ENCODE measurements at regions not wholly inside any gene's neighbourhood (a gene's known extent, or its start where the extent isn't known, plus 50 kb on each side); places are given as distances from the start of the nearest gene placed in this dataset.

- Histone ChIP-seq H3K4me1 (no peaks in the 10 kb centered on the region), H3K27me3 (peaks cover 0 to 3% (median 0%) of the 10 kb centered on the region in 3 donors), H3K36me3 (no peaks in the 10 kb centered on the region), H3K4me3 (no peak overlapping the region), H3K9me3 (no peaks in the 10 kb centered on the region), H3K27ac (no peak overlapping the region)
- DNase-seq (no peak), ATAC-seq (no peak)
- intact Hi-C loops (cut with DNase I; ENCODE audit: low total_unique reads), result no loop called here
- TF ChIP-seq POLR2A (IDR thresholded peaks at IDR 0.05), result no peak
- TF ChIP-seq, protein P1, sequence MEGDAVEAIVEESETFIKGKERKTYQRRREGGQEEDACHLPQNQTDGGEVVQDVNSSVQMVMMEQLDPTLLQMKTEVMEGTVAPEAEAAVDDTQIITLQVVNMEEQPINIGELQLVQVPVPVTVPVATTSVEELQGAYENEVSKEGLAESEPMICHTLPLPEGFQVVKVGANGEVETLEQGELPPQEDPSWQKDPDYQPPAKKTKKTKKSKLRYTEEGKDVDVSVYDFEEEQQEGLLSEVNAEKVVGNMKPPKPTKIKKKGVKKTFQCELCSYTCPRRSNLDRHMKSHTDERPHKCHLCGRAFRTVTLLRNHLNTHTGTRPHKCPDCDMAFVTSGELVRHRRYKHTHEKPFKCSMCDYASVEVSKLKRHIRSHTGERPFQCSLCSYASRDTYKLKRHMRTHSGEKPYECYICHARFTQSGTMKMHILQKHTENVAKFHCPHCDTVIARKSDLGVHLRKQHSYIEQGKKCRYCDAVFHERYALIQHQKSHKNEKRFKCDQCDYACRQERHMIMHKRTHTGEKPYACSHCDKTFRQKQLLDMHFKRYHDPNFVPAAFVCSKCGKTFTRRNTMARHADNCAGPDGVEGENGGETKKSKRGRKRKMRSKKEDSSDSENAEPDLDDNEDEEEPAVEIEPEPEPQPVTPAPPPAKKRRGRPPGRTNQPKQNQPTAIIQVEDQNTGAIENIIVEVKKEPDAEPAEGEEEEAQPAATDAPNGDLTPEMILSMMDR (IDR thresholded peaks at IDR 0.05 in 4 of 5, conservative IDR thresholded peaks at IDR 0.05 in 1 of 5), result no peak
- in situ Hi-C loops (cut with MboI; ENCODE audit: low sequenced_read_pairs in 4 of 4), result no loop called here
Measured at GRCh38 chr19:29371251-29372090, 154.3 kb upstream of the VSTM2B start.

DNA sequence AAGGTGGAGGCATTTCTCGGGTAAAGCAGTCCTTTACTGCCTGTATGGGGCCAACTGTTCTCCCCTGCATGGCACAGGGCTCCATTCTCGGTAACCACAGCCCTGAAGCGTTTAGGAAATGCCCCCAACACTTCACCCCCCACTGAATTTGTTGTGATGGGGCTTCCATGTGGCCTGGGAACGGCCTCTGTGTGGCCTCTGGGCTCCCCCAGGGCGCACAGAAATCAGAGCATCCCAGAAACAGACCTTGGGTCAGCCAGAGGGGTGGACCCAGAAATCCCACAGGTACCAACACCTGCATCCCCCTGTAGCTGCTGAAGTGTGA is 153.7 kb upstream of the VSTM2B start:
- intact Hi-C loops (cut with DNase I; ENCODE audit: low total_unique reads) (no loop called here), in situ Hi-C loops (cut with MboI; ENCODE audit: low sequenced_read_pairs in 4 of 4) (no loop called here)
- ATAC-seq (no peak), DNase-seq (no peak)
- Histone ChIP-seq H3K27ac (no peak overlapping the region), H3K4me3 (no peak overlapping the region), H3K9me3 (no peaks in the 10 kb centered on the region), H3K27me3 (peaks cover 0 to 3% (median 0%) of the 10 kb centered on the region in 3 donors), H3K36me3 (no peaks in the 10 kb centered on the region), H3K4me1 (no peaks in the 10 kb centered on the region)
- TF ChIP-seq, protein P1 (IDR thresholded peaks at IDR 0.05 in 4 of 5, conservative IDR thresholded peaks at IDR 0.05 in 1 of 5), result no peak
- TF ChIP-seq POLR2A (IDR thresholded peaks at IDR 0.05), result no peak

- intact Hi-C loops (cut with DNase I; ENCODE audit: low total_unique reads), result no loop called here
- no peak for DNase-seq
- in situ Hi-C loops (cut with MboI; ENCODE audit: low sequenced_read_pairs in 4 of 4), result no loop called here
- no peak for ATAC-seq
- no peaks in the 10 kb centered on the region for H3K9me3 ChIP-seq
- no peak overlapping the region for H3K27ac ChIP-seq
- H3K4me1 ChIP-seq, result no peaks in the 10 kb centered on the region
- no peak overlapping the region for H3K4me3 ChIP-seq
- TF ChIP-seq, protein P1 (IDR thresholded peaks at IDR 0.05 in 4 of 5, conservative IDR thresholded peaks at IDR 0.05 in 1 of 5), result no peak
- no peak for TF ChIP-seq POLR2A (IDR thresholded peaks at IDR 0.05)
- no peaks in the 10 kb centered on the region for H3K36me3 ChIP-seq
- peaks cover 0 to 3% (median 0%) of the 10 kb centered on the region in 3 donors for H3K27me3 ChIP-seq
Measured at GRCh38 chr19:29372461-29372860, 153.3 kb upstream of the VSTM2B start.

- Histone ChIP-seq H3K4me1 (no peaks in the 10 kb centered on the region), H3K9me3 (no peaks in the 10 kb centered on the region), H3K27ac (no peak overlapping the region), H3K27me3 (peaks cover 0 to 3% (median 0%) of the 10 kb centered on the region in 3 donors), H3K36me3 (no peaks in the 10 kb centered on the region), H3K4me3 (no peak overlapping the region)
- TF ChIP-seq, protein P1 (IDR thresholded peaks at IDR 0.05 in 4 of 5, conservative IDR thresholded peaks at IDR 0.05 in 1 of 5), result no peak
- no peak for TF ChIP-seq POLR2A (IDR thresholded peaks at IDR 0.05)
- DNase-seq (no peak), ATAC-seq (no peak)
- in situ Hi-C loops (cut with MboI; ENCODE audit: low sequenced_read_pairs in 4 of 4), result no loop called here
- intact Hi-C loops (cut with DNase I; ENCODE audit: low total_unique reads), result no loop called here
Measured at GRCh38 chr19:29372921-29373797, 152.6 kb upstream of the VSTM2B start.

All from gastrocnemius medialis (tissue), 4 donors.